ENCODE measurements at regions not wholly inside any gene's neighbourhood (a gene's known extent, or its start where the extent isn't known, plus 50 kb on each side); places are given as distances from the start of the nearest gene placed in this dataset.

DNA sequence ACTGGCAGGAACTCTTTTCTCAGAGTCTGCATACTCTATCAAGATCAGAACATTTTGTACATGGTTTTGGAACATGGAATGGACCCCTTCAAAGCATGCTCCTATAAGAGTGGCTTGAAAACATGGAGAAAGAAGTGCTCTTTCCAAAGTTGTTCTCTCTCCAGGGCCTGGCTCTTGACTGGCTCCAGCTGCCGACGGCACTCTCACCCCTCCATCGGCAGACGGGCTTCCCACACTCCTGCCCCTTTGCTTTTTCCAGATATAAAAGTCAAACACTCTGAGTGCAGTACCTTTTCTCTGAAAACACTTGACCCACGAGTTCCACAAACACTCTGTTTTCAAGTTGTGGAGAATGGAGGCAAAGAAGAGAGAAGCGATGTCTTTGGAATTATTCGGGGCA lies 72.5 kb upstream of the ONECUT1 start:
- DNase-seq = no peak

DNA sequence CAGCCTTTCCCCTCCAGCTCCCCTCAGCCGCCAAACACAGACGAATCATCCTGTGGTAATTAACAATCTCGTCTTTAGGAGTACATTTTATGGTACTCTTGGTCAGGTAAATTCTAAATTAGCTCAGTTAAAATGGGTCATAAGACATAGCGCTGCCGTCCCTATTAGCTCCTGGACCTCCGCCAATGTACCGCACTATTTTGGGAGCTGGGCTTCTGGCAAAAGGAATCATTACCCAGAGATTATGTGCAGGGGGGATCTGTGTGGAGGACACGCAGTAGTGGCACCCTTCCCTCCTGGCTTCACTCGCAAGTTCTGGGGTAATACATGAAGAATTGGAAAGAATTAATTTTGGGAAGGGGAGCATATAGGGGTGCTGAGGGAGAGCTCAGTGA lies 68.6 kb upstream of the ONECUT1 start:
- DNase-seq = no peak

DNA sequence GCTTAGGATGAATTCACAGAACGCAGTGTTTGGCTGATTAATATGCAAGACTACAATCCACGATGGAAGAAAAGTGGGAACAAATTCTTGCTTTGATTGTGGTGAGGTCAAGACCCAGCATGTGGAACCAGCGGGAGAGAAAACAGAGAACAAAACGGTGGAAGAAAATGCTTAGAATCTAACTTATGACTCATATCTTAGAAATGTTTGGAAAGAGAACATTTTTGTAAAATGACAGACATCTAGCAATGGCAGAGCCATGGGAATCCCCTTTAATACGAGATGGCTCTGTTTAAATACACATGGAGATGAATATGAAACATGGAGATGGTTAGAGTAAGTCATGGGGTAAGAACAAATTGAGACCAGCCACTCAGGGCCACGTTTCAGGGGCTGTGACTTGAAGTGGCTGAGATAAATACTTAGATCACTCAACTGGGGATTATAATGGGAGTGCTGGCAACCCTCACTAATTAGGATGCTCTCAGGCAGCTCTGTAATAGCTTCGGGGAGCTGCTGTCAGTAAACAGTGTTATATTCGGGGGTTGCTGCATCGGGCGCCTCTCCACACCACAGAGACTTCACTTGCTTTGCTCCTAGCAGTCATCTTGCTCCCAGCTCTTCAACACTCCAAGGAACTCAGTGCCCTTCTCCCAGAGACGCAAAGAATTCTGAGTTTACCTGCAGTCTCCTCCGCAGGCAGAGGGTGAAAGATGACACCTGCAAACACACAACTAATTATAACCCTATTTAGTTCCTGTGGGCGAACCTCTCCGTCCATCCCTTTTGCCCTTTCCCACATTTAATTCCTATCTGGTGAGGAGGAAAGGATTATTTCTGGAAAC lies 68.0 kb upstream of the ONECUT1 start:
- DNase-seq = no peak

DNA sequence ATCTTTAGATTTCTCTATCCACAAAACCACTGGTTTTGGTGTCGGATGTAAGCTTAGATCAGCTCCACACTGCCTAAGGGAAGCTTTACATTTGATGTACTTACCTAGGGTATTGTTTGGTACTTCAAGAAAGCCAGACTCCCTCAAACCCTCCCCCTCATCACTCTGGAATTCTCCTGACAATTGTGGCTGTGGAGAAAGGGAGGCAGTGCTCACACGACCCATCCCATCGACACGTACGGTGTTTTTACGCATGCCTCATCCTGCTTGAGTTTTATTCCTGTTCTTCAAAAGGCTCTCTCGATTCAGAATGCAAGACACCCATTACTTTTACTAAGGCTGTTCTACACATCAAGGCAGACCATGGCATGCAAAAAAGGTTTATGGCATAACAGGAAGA lies 67.3 kb upstream of the ONECUT1 start:
- DNase-seq = no peak

DNA sequence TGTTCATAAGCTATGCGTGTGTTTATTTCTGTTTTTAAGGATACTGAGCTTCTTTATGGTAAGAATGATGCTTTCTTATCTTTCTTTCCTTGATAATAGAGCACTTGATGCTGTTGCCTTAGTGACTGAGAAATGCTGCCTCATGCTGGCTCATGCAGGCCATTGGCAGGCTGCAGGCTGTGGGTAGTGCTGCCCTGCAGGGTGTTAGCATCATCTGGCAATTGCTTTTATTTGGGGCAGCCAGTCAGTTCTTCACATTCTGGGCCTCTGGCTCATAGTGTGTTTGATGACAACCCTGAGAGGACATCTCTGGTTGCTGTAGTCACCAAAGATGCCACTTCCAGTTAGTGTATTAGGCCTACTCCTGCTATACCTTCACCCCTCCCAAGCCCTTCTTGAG lies 66.2 kb upstream of the ONECUT1 start:
- DNase-seq = no peak

DNA sequence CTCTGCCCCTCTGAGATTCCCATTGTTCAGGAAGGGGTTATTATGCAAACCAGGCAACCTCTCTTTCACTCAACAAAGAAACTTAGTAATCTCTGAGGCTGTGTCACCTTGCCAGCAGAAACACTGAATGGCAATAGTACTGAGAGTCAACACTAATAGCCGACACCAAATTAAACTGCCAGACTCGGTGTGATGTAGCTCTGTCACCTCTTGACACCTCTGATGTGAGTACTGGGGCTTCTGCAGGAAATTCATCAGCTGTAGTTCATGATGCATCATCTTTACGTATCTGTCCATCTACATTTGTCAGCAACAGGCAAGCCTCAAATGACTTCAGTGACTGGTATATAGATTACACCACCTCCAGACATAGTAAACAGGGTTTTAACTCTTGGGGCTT lies 65.0 kb upstream of the ONECUT1 start:
- no peak for DNase-seq

DNA sequence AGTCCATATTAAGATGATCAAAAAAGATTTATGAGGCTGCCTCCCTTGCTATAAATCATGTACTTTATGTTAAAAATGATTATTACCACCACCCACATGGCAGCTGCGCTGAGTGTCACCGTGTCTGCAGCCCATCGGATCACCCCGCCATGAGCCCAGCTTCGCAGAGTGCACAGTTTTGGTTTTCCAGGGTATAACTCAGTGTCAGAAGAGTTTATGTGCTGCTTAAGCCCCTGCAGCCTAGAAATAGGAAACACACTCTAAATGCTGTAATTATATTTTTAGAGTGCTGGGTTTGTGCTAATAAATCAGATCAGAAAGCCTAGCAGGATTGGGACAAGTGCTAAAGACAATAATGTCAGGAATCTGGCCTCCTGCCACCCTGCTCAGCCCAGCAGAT lies 54.7 kb upstream of the ONECUT1 start:
- DNase-seq = no peak
